IMR-90 (cell line): ENCODE measurements at regions not wholly inside any gene's neighbourhood (a gene's known extent, or its start where the extent isn't known, plus 50 kb on each side); places are given as distances from the start of the nearest gene placed in this dataset.
A peak's percentile ranks its signal among the peaks of the same experiment; 100 is the strongest.

ENCODE experiments used
- ATAC-seq: fragments of 200-7000 bp; cut with Tn5 transposase; 2 replicates; pipeline ENCODE4 v1.9.1; 2020; ENCODE audit warnings: low read depth, mild to moderate bottlenecking, moderate library complexity
- BruUV-seq: library from RNA; stranded (reverse); fragments of 400-500 nt; replicated peaks from 2 replicates; lab custom pipeline; 2021; lab: Mats Ljungman, UMichigan
- CTCF ChIA-PET: fragments of 300-600 bp; formaldehyde crosslinking; extraction: SDS; loops from one replicate; lab custom pipeline; 2021; ENCODE audit warnings: antibody characterized with exemption; lab: Yijun Ruan, JAX
- POLR2A ChIA-PET: fragments of 300-600 bp; sonication (Branson Sonifier 250); formaldehyde crosslinking; loops from one replicate; lab custom pipeline; 2022; ENCODE audit warnings: antibody characterized with exemption; ENCODE audit not compliant: unreplicated experiment; lab: Charles Lee
- DNase-seq: peaks from one replicate; pipeline ENCODE4 v3.0.0; 2013
- H2AFZ ChIP-seq: replicated peaks from 2 replicates; pipeline ENCODE3; 2013; ENCODE audit warnings: low read length, mild to moderate bottlenecking; ENCODE audit not compliant: poor library complexity
- H2AK5ac ChIP-seq: 2 replicates; pipeline ENCODE4 v1.6.1; 2013; ENCODE audit warnings: low read depth, low read length, inconsistent platforms
- H2AK9ac ChIP-seq: replicated peaks from 2 replicates; pipeline ENCODE3; 2013; ENCODE audit warnings: mild to moderate bottlenecking, low read depth, low read length, moderate library complexity; ENCODE audit not compliant: poor library complexity
- H2BK120ac ChIP-seq: 2 replicates; pipeline ENCODE4 v1.6.1; 2013; ENCODE audit warnings: low read depth, low read length, inconsistent platforms
- H2BK15ac ChIP-seq: 3 replicates; pipeline ENCODE4 v1.6.1; 2013; ENCODE audit warnings: low read depth, low read length, inconsistent platforms
- H2BK20ac ChIP-seq: 2 replicates; pipeline ENCODE4 v1.6.1; 2013; ENCODE audit warnings: low read depth, mild to moderate bottlenecking, inconsistent platforms, low read length, moderate library complexity
- H2BK5ac ChIP-seq: 2 replicates; pipeline ENCODE4 v1.6.1; 2013; ENCODE audit warnings: mild to moderate bottlenecking, low read depth, low read length, inconsistent platforms; ENCODE audit not compliant: poor library complexity, severe bottlenecking
- H3K14ac ChIP-seq: replicated peaks from 2 replicates; pipeline ENCODE4 v1.6.1; 2013; ENCODE audit warnings: low read depth, low read length, inconsistent platforms
- H3K18ac ChIP-seq: 2 replicates; pipeline ENCODE4 v1.6.1; 2013; ENCODE audit warnings: low read depth, low read length, control low read depth
- H3K23ac ChIP-seq: 2 replicates; pipeline ENCODE4 v1.6.1; 2013; ENCODE audit warnings: low read depth, low read length, inconsistent platforms
- H3K27ac ChIP-seq: 2 replicates; pipeline ENCODE4 v1.5.1; 2013; ENCODE audit warnings: mild to moderate bottlenecking, control low read depth, low read length; ENCODE audit not compliant: insufficient read depth
- H3K27me3 ChIP-seq: 2 replicates; pipeline ENCODE4 v1.6.1; 2013; ENCODE audit warnings: low read length; ENCODE audit not compliant: control insufficient read depth, insufficient read depth
- H3K36me3 ChIP-seq: 2 replicates; pipeline ENCODE4 v1.6.1; 2013; ENCODE audit warnings: low read length, mixed read lengths; ENCODE audit not compliant: control insufficient read depth, insufficient read depth
- H3K4ac ChIP-seq: 2 replicates; pipeline ENCODE4 v1.6.1; 2013; ENCODE audit warnings: low read depth, low read length, inconsistent platforms
- H3K4me1 ChIP-seq: 2 replicates; pipeline ENCODE4 v1.6.1; 2013; ENCODE audit warnings: low read length, mixed read lengths; ENCODE audit not compliant: control insufficient read depth, insufficient read depth
- H3K4me2 ChIP-seq: 2 replicates; pipeline ENCODE4 v1.6.1; 2013; ENCODE audit warnings: low read depth, mild to moderate bottlenecking, control low read depth, low read length, moderate library complexity
- H3K4me3 ChIP-seq: 2 replicates; pipeline ENCODE4 v1.5.1; 2013; ENCODE audit warnings: low read depth, mild to moderate bottlenecking, control low read depth, low read length, moderate library complexity; ENCODE audit not compliant: insufficient read depth
- H3K56ac ChIP-seq: 2 replicates; pipeline ENCODE4 v1.6.1; 2013; ENCODE audit warnings: low read length, inconsistent platforms; ENCODE audit not compliant: insufficient read depth; ENCODE audit errors: extremely low read depth
- H3K79me1 ChIP-seq, 2 experiments: 2 replicates each; pipeline ENCODE4 v1.6.1; 2013; ENCODE audit warnings: low read length in 2 of 2, inconsistent platforms in 1 of 2, low read depth in 1 of 2
- H3K9ac ChIP-seq: 2 replicates; pipeline ENCODE4 v1.6.1; 2013; ENCODE audit warnings: low read depth, low read length, control low read depth
- H3K9me1 ChIP-seq: 2 replicates; pipeline ENCODE4 v1.6.1; 2013; ENCODE audit warnings: low read length, inconsistent platforms; ENCODE audit not compliant: insufficient read depth
- H3K9me3 ChIP-seq: 2 replicates; pipeline ENCODE4 v1.6.1; 2013; ENCODE audit warnings: low read length; ENCODE audit not compliant: control insufficient read depth, insufficient read depth
- H4K20me1 ChIP-seq: 2 replicates; pipeline ENCODE4 v1.6.1; 2013; ENCODE audit warnings: low read length, inconsistent platforms; ENCODE audit not compliant: insufficient read depth
- H4K5ac ChIP-seq: 2 replicates; pipeline ENCODE4 v1.6.1; 2013; ENCODE audit warnings: mild to moderate bottlenecking, low read depth, low read length, control low read depth
- H4K8ac ChIP-seq, 2 experiments: 2 replicates each; pipeline ENCODE4 v1.6.1; 2013; ENCODE audit warnings: low read depth in 2 of 2, low read length in 2 of 2, control low read depth in 1 of 2, inconsistent platforms in 1 of 2
- H4K91ac ChIP-seq: 2 replicates; pipeline ENCODE4 v1.6.1; 2013; ENCODE audit warnings: low read depth, low read length, inconsistent platforms; ENCODE audit not compliant: insufficient read depth
- BHLHE40 ChIP-seq: fragments of 150-350 bp; IDR thresholded peaks from 2 replicates; pipeline ENCODE4 v1.6.1; 2016; ENCODE audit warnings: mild to moderate bottlenecking, low read depth, low read length
- CEBPB ChIP-seq: IDR thresholded peaks from 2 replicates; pipeline ENCODE4 v1.6.1; 2012; ENCODE audit warnings: low read depth, low read length, improper control_type of control experiment
- CHD1 ChIP-seq: IDR thresholded peaks from 2 replicates; pipeline ENCODE4 v1.6.1; 2012; ENCODE audit warnings: low read depth, low read length, improper control_type of control experiment
- CTCF ChIP-seq: conservative IDR thresholded peaks from 2 replicates; pipeline ENCODE4 v1.5.1; 2012; ENCODE audit warnings: mild to moderate bottlenecking, low read depth, low read length, improper control_type of control experiment
- ELK1 ChIP-seq: fragments of 150-350 bp; IDR thresholded peaks from 2 replicates; pipeline ENCODE4 v1.6.1; 2016; ENCODE audit warnings: low read depth, mild to moderate bottlenecking, low read length, moderate library complexity, borderline replicate concordance
- FOS ChIP-seq: fragments of 150-350 bp; IDR thresholded peaks from 2 replicates; pipeline ENCODE4 v1.6.1; 2016; ENCODE audit warnings: low read depth, low read length
- MAFK ChIP-seq: IDR thresholded peaks from 2 replicates; pipeline ENCODE4 v1.6.1; 2012; ENCODE audit warnings: low read depth, low read length, improper control_type of control experiment
- MAZ ChIP-seq: IDR thresholded peaks from 2 replicates; pipeline ENCODE4 v1.6.1; 2012; ENCODE audit warnings: low read depth, mild to moderate bottlenecking, low read length, improper control_type of control experiment, moderate library complexity, borderline replicate concordance
- MXI1 ChIP-seq: IDR thresholded peaks from 2 replicates; pipeline ENCODE4 v1.6.1; 2012; ENCODE audit warnings: low read depth, mild to moderate bottlenecking, low read length, moderate library complexity, borderline replicate concordance
- NFE2L2 ChIP-seq: fragments of 150-350 bp; IDR thresholded peaks from 2 replicates; pipeline ENCODE4 v1.6.1; 2016; ENCODE audit warnings: low read depth, mild to moderate bottlenecking, low read length
- POLR2A ChIP-seq: IDR thresholded peaks from 2 replicates; pipeline ENCODE4 v1.6.1; 2012; ENCODE audit warnings: mild to moderate bottlenecking, low read depth, low read length
- RAD21 ChIP-seq: IDR thresholded peaks from 2 replicates; pipeline ENCODE4 v1.6.1; 2012; ENCODE audit warnings: low read length, improper control_type of control experiment
- RCOR1 ChIP-seq: IDR thresholded peaks from 2 replicates; pipeline ENCODE4 v1.6.1; 2012; ENCODE audit warnings: mild to moderate bottlenecking, low read length, improper control_type of control experiment; ENCODE audit not compliant: insufficient replicate concordance
- RFX5 ChIP-seq: IDR thresholded peaks from 2 replicates; pipeline ENCODE4 v1.8.0; 2012; ENCODE audit warnings: low read depth, mild to moderate bottlenecking, low read length, moderate library complexity
- SMC3 ChIP-seq: fragments of 150-350 bp; IDR thresholded peaks from 2 replicates; pipeline ENCODE4 v1.6.1; 2016; ENCODE audit warnings: low read depth, mild to moderate bottlenecking, antibody characterized with exemption, low read length, moderate library complexity
- USF2 ChIP-seq: fragments of 150-350 bp; IDR thresholded peaks from 2 replicates; pipeline ENCODE4 v1.6.1; 2017; ENCODE audit warnings: mild to moderate bottlenecking, antibody characterized with exemption, low read length, low read depth
- WGBS, 2 experiments: methylation state at CpG; one replicate each; pipeline versions ENCODE4 v1.1.5 to v1.1.7; 2013; ENCODE audit warnings: missing lambda C conversion rate in 2 of 2; ENCODE audit not compliant: insufficient read length in 1 of 2; ENCODE audit errors: extremely low coverage in 2 of 2; 5-methylcytosine and 5-hydroxymethylcytosine counted together
- dilution Hi-C: fragments of 300-500 bp; cut with HindIII; formaldehyde crosslinking; loops from one replicate; pipeline ENCODE4 v1.14.3; 2018; ENCODE audit warnings: low sequenced_read_pairs; ENCODE audit not compliant: unreplicated experiment
- in situ Hi-C: fragments of 300-500 bp; cut with MboI; formaldehyde crosslinking; loops from 3 replicates; pipeline ENCODE4 v1.14.3; 2019; ENCODE audit warnings: low sequenced_read_pairs, inconsistent platforms, mixed read lengths
- intact Hi-C: fragments of 100-400 bp; cut with micrococcal nuclease; formaldehyde crosslinking; loops from 2 replicates; pipeline ENCODE4 v1.10.0; 2022

GRCh38 chr5:163757344-163757743 is 251.9 kb downstream of the MAT2B start:
- intact Hi-C loops, result no loop called here
- Histone ChIP-seq H3K18ac (peak overlapping the region; percentile 49; the same call in 1 of the 2 replicates), H2BK5ac (no peak overlapping the region), H3K4me1 (peaks cover 5% of the 10 kb centered on the region; the same call in 1 of the 2 replicates), H3K14ac (no peak overlapping the region), H3K36me3 (no peaks in the 10 kb centered on the region), H4K8ac (no peak overlapping the region; a peak in 1 of 4 replicates), H2BK15ac (peak overlapping the region; percentile 56; the same call in 1 of the 3 replicates), H2AK5ac (no peak overlapping the region), H3K27me3 (no peaks in the 10 kb centered on the region), H2BK20ac (peak overlapping the region; percentile 67; the same call in 1 of the 2 replicates), H3K27ac (no peak overlapping the region), H3K9me3 (no peaks in the 10 kb centered on the region; the same call in 1 of the 2 replicates), H4K20me1 (no peaks in the 10 kb centered on the region), H3K56ac (no peak overlapping the region), H3K4me3 (no peak overlapping the region), H3K23ac (no peak overlapping the region), H3K79me1 (no peaks in the 10 kb centered on the region), H4K5ac (no peak overlapping the region), H2AFZ (no peak overlapping the region), H4K91ac (peak overlapping the region; percentile 32; the same call in 1 of the 2 replicates), H3K9ac (no peak overlapping the region), H2AK9ac (no peak overlapping the region), H2BK120ac (peak overlapping the region; percentile 38), H3K9me1 (no peaks in the 10 kb centered on the region), H3K4ac (peak overlapping the region; percentile 44; the same call in 1 of the 2 replicates), H3K4me2 (no peak overlapping the region)
- no TSS peak for BruUV-seq
- ChIA-PET CTCF (interaction anchor here (1.2 kb wide), 1 partner anchor 9 kb away, joined by 4 read pairs; no protein-coding TSS in a partner anchor), POLR2A (no interaction called here)
- DNase-seq, result no peak
- no peak for ATAC-seq
- in situ Hi-C loops, result no loop called here
- no CpG with 5 or more reads among the region's 5 CpGs for WGBS, 2 experiments
- dilution Hi-C loops, result no loop called here
- TF ChIP-seq CTCF (no peak), CHD1 (no peak), RCOR1 (no peak), MAFK (no peak), BHLHE40 (no peak), SMC3 (no peak), RFX5 (no peak), USF2 (no peak), FOS (no peak), POLR2A (no peak), MXI1 (no peak), ELK1 (no peak), NFE2L2 (no peak), CEBPB (no peak), MAZ (no peak), RAD21 (no peak)
